ENCODE measurements at regions not wholly inside any gene's neighbourhood (a gene's known extent, or its start where the extent isn't known, plus 50 kb on each side); places are given as distances from the start of the nearest gene placed in this dataset.

DNA sequence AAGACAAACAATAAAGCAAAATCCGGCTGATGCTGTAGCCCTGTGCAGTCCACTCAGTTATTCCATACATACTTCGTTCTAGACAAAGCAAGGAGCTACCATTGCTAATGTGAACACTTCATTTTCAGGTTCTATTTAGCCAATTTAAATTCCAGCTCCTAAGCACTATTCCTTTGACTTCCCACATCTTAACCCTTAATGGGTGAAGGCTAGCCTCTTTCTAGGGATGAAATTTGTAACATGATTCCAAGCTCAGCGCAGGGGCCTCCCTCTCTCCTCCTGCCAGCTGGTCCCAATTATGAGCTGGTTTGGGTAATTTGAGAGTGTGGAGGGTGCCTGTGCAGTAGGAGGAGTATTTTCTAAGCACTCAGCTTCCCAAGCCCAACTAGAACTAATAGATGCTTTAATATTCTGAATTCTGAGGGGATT, 53.9 kb upstream of the PTGFRN start:
- TF ChIP-seq CTCF (IDR thresholded peaks at IDR 0.05), result no peak
- TF ChIP-seq EP300 (IDR thresholded peaks at IDR 0.05; ENCODE audit: low read depth), result no peak
- no peak for TF ChIP-seq POLR2A (IDR thresholded peaks at IDR 0.05)

Data from transverse colon (tissue), 3 donors.